OCI-LY7 (cell line): ENCODE measurements at regions not wholly inside any gene's neighbourhood (a gene's known extent, or its start where the extent isn't known, plus 50 kb on each side); places are given as distances from the start of the nearest gene placed in this dataset.

Experiments used
- BruUV-seq: library from RNA; stranded (reverse); fragments of 400-500 nt; replicated peaks from 2 replicates; lab custom pipeline; 2021; lab: Mats Ljungman, UMichigan
- CTCF ChIA-PET: fragments of 300-600 bp; sonication (Branson Sonifier 250); formaldehyde crosslinking; loops from one replicate; lab custom pipeline; 2022; ENCODE audit warnings: antibody characterized with exemption; ENCODE audit not compliant: unreplicated experiment; lab: Charles Lee
- POLR2A ChIA-PET: fragments of 300-600 bp; sonication (Branson Sonifier 250); formaldehyde crosslinking; loops from one replicate; lab custom pipeline; 2022; ENCODE audit warnings: antibody characterized with exemption; lab: Charles Lee
- DNase-seq: peaks from one replicate; pipeline ENCODE4 v3.0.0-alpha.2; 2015; ENCODE audit warnings: low spot score
- H2AFZ ChIP-seq: fragments of 200-600 bp; sonication (generic), shearing (Covaris generic); 2 replicates; pipeline ENCODE4 v1.6.1; 2014; ENCODE audit warnings: mild to moderate bottlenecking, antibody characterized with exemption, low read length, moderate library complexity
- H3K27ac ChIP-seq: fragments of 200-600 bp; sonication (generic); 2 replicates; pipeline ENCODE4 v1.5.1; 2014; ENCODE audit warnings: mixed run types, low read depth, mild to moderate bottlenecking, moderate library complexity, low read length, inconsistent platforms; ENCODE audit not compliant: poor library complexity, severe bottlenecking
- H3K36me3 ChIP-seq: fragments of 200-600 bp; sonication (generic); 2 replicates; pipeline ENCODE4 v1.6.1; 2014; ENCODE audit warnings: mild to moderate bottlenecking, antibody characterized with exemption, low read length, moderate library complexity, mixed read lengths; ENCODE audit not compliant: insufficient read depth
- H3K4me1 ChIP-seq: fragments of 200-600 bp; sonication (generic); 2 replicates; pipeline ENCODE4 v1.5.1; 2014; ENCODE audit warnings: mild to moderate bottlenecking, low read length; ENCODE audit not compliant: insufficient read depth, poor library complexity, severe bottlenecking
- H3K4me2 ChIP-seq: fragments of 200-600 bp; sonication (generic); 2 replicates; pipeline ENCODE4 v1.6.1; 2014; ENCODE audit warnings: mild to moderate bottlenecking, low read length
- H3K4me3 ChIP-seq: fragments of 200-600 bp; sonication (generic); 2 replicates; pipeline ENCODE4 v1.5.1; 2014; ENCODE audit warnings: mild to moderate bottlenecking, low read depth, low read length; ENCODE audit not compliant: poor library complexity, severe bottlenecking
- H3K79me2 ChIP-seq: fragments of 200-600 bp; sonication (generic); 2 replicates; pipeline ENCODE4 v1.6.1; 2016; ENCODE audit warnings: low read depth, mild to moderate bottlenecking, low read length, moderate library complexity, mixed read lengths; ENCODE audit not compliant: insufficient read depth
- H3K9me2 ChIP-seq: fragments of 200-600 bp; sonication (generic); 2 replicates; pipeline ENCODE4 v1.6.1; 2016; ENCODE audit warnings: mild to moderate bottlenecking, low read length, mixed read lengths; ENCODE audit not compliant: insufficient read depth
- H3K9me3 ChIP-seq: fragments of 200-600 bp; sonication (generic); 2 replicates; pipeline ENCODE4 v1.6.1; 2014; ENCODE audit warnings: mild to moderate bottlenecking, mixed run types, low read length, mixed read lengths
- H4K20me1 ChIP-seq: fragments of 200-600 bp; sonication (generic); 2 replicates; pipeline ENCODE4 v1.6.1; 2014; ENCODE audit warnings: mild to moderate bottlenecking, antibody characterized with exemption, low read length, moderate library complexity, mixed read lengths; ENCODE audit not compliant: insufficient read depth
- EZH2phosphoT487 ChIP-seq: fragments of 200-600 bp; sonication (generic); IDR thresholded peaks from 2 replicates; pipeline ENCODE4 v1.6.1; 2018; ENCODE audit warnings: low read depth, borderline replicate concordance, mild to moderate bottlenecking, mixed run types, antibody characterized with exemption, low read length, moderate library complexity, mixed read lengths
- intact Hi-C: fragments of 100-400 bp; cut with micrococcal nuclease; formaldehyde crosslinking; loops from one replicate; pipeline ENCODE4 v1.10.0; 2022; ENCODE audit not compliant: unreplicated experiment
- TF ChIP-seq, protein P1 (sequence below): fragments of 200-600 bp; sonication (generic); conservative IDR thresholded peaks from 2 replicates; pipeline ENCODE4 v1.5.1; 2014; ENCODE audit warnings: mild to moderate bottlenecking, antibody characterized with exemption, low read length, moderate library complexity, mixed read lengths

DNA sequence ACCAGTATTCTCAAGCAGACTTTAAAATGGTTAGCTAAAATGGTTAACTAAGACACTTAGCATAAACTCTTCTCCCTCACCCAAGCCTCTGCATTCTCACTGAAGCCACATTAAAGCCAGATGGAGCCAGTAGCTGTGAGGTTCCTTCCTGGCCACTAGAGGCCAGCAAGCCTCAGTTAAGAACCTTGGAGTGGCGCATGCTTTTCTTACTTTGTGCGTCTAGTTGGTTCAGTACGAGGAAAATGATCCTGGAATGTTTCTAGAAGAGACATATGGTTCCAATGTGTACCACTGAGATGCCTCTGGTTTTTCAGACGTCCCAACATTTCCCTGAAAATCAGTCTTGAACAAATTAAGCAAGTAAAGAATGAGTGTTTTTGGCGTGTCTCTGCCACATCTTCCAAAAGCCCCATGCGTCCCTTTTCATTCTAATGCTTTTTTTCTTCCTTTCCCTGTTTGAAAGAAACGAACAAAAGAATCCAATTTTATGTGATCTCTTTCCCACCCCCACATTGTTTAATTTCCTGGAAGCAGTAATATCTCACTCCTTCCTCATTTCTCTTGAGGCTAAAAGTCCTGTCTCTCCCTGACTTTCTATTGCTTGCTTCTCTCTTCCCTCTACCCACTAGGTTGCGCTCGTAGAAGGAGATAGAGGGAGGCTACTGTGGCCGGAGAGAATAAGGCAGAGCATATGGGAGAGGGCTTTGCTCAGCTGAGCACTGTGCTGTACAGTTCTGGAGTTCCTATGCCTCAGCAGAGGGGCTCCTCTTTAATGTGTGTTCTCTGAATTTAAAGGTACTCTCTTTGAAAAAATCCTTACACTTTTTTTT is 82.9 kb upstream of the TAB3 start:
- peak overlapping the region; percentile 67 for H3K4me2 ChIP-seq
- no peak overlapping the region for H3K27ac ChIP-seq
- no TSS peak for BruUV-seq

DNA sequence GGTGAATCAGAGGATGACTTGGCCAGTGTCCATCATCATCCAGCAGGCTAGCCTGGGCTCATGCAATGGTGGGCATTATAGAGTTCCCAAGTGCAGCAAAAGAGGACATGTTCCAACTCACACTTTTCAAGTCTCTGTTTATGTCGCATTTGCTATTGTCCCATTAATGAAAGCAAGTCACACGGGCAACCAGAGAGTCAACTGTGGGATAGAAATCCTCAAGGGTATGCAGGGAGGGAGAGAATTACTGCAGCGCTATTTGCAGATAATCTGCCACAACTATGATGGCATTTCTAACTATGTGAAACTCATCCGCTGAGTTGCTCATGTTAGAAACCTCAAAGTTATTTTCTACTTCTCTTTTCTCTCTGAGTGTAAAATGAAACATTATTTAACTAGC is 78.5 kb upstream of the TAB3 start:
- Histone ChIP-seq H3K27ac (no peak overlapping the region), H3K4me3 (no peak overlapping the region), H3K79me2 (no peaks in the 10 kb centered on the region), H3K4me1 (no peaks in the 10 kb centered on the region), H4K20me1 (no peaks in the 10 kb centered on the region), H2AFZ (no peak overlapping the region), H3K4me2 (no peak overlapping the region), H3K9me3 (no peaks in the 10 kb centered on the region), H3K36me3 (no peaks in the 10 kb centered on the region), H3K9me2 (no peaks in the 10 kb centered on the region)
- DNase-seq: no peak
- intact Hi-C loops: no loop called here
- ChIA-PET CTCF (no interaction called here), POLR2A (no interaction called here)
- TF ChIP-seq, protein P1, sequence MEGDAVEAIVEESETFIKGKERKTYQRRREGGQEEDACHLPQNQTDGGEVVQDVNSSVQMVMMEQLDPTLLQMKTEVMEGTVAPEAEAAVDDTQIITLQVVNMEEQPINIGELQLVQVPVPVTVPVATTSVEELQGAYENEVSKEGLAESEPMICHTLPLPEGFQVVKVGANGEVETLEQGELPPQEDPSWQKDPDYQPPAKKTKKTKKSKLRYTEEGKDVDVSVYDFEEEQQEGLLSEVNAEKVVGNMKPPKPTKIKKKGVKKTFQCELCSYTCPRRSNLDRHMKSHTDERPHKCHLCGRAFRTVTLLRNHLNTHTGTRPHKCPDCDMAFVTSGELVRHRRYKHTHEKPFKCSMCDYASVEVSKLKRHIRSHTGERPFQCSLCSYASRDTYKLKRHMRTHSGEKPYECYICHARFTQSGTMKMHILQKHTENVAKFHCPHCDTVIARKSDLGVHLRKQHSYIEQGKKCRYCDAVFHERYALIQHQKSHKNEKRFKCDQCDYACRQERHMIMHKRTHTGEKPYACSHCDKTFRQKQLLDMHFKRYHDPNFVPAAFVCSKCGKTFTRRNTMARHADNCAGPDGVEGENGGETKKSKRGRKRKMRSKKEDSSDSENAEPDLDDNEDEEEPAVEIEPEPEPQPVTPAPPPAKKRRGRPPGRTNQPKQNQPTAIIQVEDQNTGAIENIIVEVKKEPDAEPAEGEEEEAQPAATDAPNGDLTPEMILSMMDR: no peak
- TF ChIP-seq EZH2phosphoT487: no peak
- no TSS peak for BruUV-seq

More for the DNA sequence above, 82.9 kb upstream of the TAB3 start:
- no peaks in the 10 kb centered on the region for H3K9me3 ChIP-seq
- peak; percentile 54 for DNase-seq
- POLR2A ChIA-PET: interaction anchor here (0.7 kb wide), 1 partner anchor 110 kb away, joined by 4 read pairs; no protein-coding TSS in a partner anchor
- H3K4me3 ChIP-seq: peak overlapping the region; percentile 43
- H2AFZ ChIP-seq: peak overlapping the region; percentile 74
- CTCF ChIA-PET: no interaction called here
- H3K36me3 ChIP-seq: no peaks in the 10 kb centered on the region
- H3K79me2 ChIP-seq: no peaks in the 10 kb centered on the region
- H4K20me1 ChIP-seq: no peaks in the 10 kb centered on the region
- no peaks in the 10 kb centered on the region for H3K9me2 ChIP-seq
- TF ChIP-seq, protein P1: peak; percentile 79
- TF ChIP-seq EZH2phosphoT487: no peak
- H3K4me1 ChIP-seq: no peaks in the 10 kb centered on the region
- intact Hi-C loops: loop anchor here (2.0 to 10.0 kb wide), 2 partner anchors 237 to 687 kb away; no protein-coding TSS in a partner anchor

DNA sequence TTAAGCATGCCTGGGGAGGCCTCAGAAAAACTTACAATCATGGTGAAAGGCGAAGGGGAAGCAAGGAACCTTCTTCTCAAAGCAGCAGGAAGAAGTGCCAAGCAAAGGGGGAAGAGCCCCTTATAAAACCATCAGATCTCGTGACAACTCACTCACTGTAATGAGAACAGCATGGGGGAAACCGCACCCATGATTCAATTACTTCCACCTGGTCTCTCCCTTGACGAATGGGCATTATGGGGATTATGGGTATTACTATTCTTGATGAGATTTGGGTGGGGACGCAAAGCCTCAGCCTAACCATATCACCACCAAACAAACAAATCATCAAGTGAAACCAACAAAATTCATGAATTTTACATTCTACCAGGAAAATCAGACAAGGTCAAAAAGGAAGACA is 76.7 kb upstream of the TAB3 start:
- intact Hi-C loops: no loop called here
- no peaks in the 10 kb centered on the region for H4K20me1 ChIP-seq
- CTCF ChIA-PET: no interaction called here

More for the DNA sequence above, 76.7 kb upstream of the TAB3 start:
- Histone ChIP-seq H3K4me3 (no peak overlapping the region), H3K4me2 (no peak overlapping the region), H3K4me1 (no peaks in the 10 kb centered on the region), H3K27ac (no peak overlapping the region), H3K9me2 (no peaks in the 10 kb centered on the region), H3K79me2 (no peaks in the 10 kb centered on the region), H2AFZ (no peak overlapping the region), H3K36me3 (no peaks in the 10 kb centered on the region), H3K9me3 (no peaks in the 10 kb centered on the region)
- no TSS peak for BruUV-seq
- POLR2A ChIA-PET: no interaction called here
- TF ChIP-seq EZH2phosphoT487: no peak
- TF ChIP-seq, protein P1: no peak
- no peak for DNase-seq
